GM12892 (cell line): ENCODE measurements at regions not wholly inside any gene's neighbourhood (a gene's known extent, or its start where the extent isn't known, plus 50 kb on each side); places are given as distances from the start of the nearest gene placed in this dataset.

Experiments used
- POLR2A ChIP-seq: IDR thresholded peaks from 2 replicates; pipeline ENCODE4 v1.6.1; 2011; ENCODE audit warnings: low read depth, low read length, control low read depth
- TAF1 ChIP-seq: IDR thresholded peaks from 2 replicates; pipeline ENCODE4 v1.6.1; 2011; ENCODE audit warnings: low read depth, mild to moderate bottlenecking, control low read depth, low read length, borderline replicate concordance

DNA sequence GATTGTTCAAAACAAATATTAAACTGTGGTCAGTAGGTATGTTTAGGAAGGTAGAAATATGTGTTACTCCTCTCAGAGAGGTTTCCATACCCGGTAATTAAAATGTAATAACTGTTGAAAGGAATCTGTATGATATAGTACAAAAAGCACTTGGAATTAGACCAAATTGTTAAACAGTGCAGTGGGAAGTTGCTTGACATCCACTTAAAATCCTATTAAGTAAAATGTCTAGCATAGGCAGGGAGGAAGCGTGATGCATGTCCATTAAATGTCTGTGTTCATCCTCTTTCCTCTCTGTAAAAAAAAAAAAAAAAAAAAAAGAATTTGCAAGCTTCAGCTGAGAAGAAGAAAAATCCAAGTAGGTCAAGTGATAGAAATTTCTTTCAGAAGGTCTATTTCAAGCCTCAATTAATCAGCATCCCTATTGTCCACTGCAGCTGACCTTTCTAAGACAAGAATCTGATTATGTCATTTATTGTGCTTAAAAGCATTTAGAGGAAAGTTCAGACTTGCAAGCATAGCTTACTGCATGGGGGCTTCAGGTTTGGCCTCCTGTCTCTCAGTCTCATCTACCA, 265.6 kb upstream of the RGS6 start:
- TF ChIP-seq TAF1 (no peak), POLR2A (no peak)
